ENCODE measurements at regions not wholly inside any gene's neighbourhood (a gene's known extent, or its start where the extent isn't known, plus 50 kb on each side); places are given as distances from the start of the nearest gene placed in this dataset.

- H2AFZ ChIP-seq (ENCODE audit: low read length), result no peak overlapping the region
- no peak for TF ChIP-seq CTCF (conservative IDR thresholded peaks at IDR 0.05 in 1 of 2, IDR thresholded peaks at IDR 0.05 in 1 of 2; ENCODE audit: low read depth in 1 of 2, low read length in 2 of 2)
- TF ChIP-seq EZH2 (IDR thresholded peaks at IDR 0.05; ENCODE audit: low read length, missing control alignments), result no peak
Observed at GRCh38 chrX:120819126-120819525, 56.5 kb downstream of the CT47B1 start.

GRCh38 chrX:120813982-120814381 is 61.7 kb downstream of the CT47B1 start:
- H3K4me2 ChIP-seq (ENCODE audit: extremely low read depth, insufficient read depth, low read length), result no peak overlapping the region
- H3K79me2 ChIP-seq (ENCODE audit: control insufficient read depth, insufficient read depth, low read length), result no peaks in the 10 kb centered on the region
- no peak overlapping the region for H3K4me3 ChIP-seq (replicated peaks in 1 of 4; ENCODE audit: control extremely low read depth in 1 of 4, insufficient read depth in 1 of 4, low read depth in 3 of 4, low read length in 4 of 4)
- H2AFZ ChIP-seq (ENCODE audit: low read length), result no peak overlapping the region
- H3K36me3 ChIP-seq (ENCODE audit: control insufficient read depth, insufficient read depth, low read length), result no peaks in the 10 kb centered on the region
- no peaks in the 10 kb centered on the region for H3K27me3 ChIP-seq (ENCODE audit: control insufficient read depth, insufficient read depth, low read length)
- DNase-seq (ENCODE audit: low read depth in 2 of 2), result no peak
- no peak overlapping the region for H3K27ac ChIP-seq (ENCODE audit: insufficient read depth, low read length)
- TF ChIP-seq CTCF (conservative IDR thresholded peaks at IDR 0.05 in 1 of 2, IDR thresholded peaks at IDR 0.05 in 1 of 2; ENCODE audit: low read depth in 1 of 2, low read length in 2 of 2) (no peak), EZH2 (IDR thresholded peaks at IDR 0.05; ENCODE audit: low read length, missing control alignments) (no peak)
- no peaks in the 10 kb centered on the region for H3K4me1 ChIP-seq (ENCODE audit: control insufficient read depth, extremely low read depth, insufficient read depth, low read length)
- no peaks in the 10 kb centered on the region for H4K20me1 ChIP-seq (ENCODE audit: control insufficient read depth, extremely low read depth, insufficient read depth, low read length)
- H3K9ac ChIP-seq (ENCODE audit: insufficient read depth, low read length), result no peak overlapping the region
- no peaks in the 10 kb centered on the region for H3K9me3 ChIP-seq (ENCODE audit: control insufficient read depth, insufficient read depth, low read depth, low read length)

More at GRCh38 chrX:120819126-120819525, 56.5 kb downstream of the CT47B1 start:
- Histone ChIP-seq H4K20me1 (ENCODE audit: control insufficient read depth, extremely low read depth, insufficient read depth, low read length) (no peaks in the 10 kb centered on the region), H3K4me2 (ENCODE audit: extremely low read depth, insufficient read depth, low read length) (no peak overlapping the region), H3K79me2 (ENCODE audit: control insufficient read depth, insufficient read depth, low read length) (no peaks in the 10 kb centered on the region), H3K27ac (ENCODE audit: insufficient read depth, low read length) (no peak overlapping the region), H3K27me3 (ENCODE audit: control insufficient read depth, insufficient read depth, low read length) (no peaks in the 10 kb centered on the region), H3K4me1 (ENCODE audit: control insufficient read depth, extremely low read depth, insufficient read depth, low read length) (no peaks in the 10 kb centered on the region), H3K9me3 (ENCODE audit: control insufficient read depth, insufficient read depth, low read depth, low read length) (no peaks in the 10 kb centered on the region), H3K9ac (ENCODE audit: insufficient read depth, low read length) (no peak overlapping the region), H3K4me3 (replicated peaks in 1 of 4; ENCODE audit: control extremely low read depth in 1 of 4, insufficient read depth in 1 of 4, low read depth in 3 of 4, low read length in 4 of 4) (no peak overlapping the region), H3K36me3 (ENCODE audit: control insufficient read depth, insufficient read depth, low read length) (no peaks in the 10 kb centered on the region)
- no peak for DNase-seq (ENCODE audit: low read depth in 2 of 2)

DNA sequence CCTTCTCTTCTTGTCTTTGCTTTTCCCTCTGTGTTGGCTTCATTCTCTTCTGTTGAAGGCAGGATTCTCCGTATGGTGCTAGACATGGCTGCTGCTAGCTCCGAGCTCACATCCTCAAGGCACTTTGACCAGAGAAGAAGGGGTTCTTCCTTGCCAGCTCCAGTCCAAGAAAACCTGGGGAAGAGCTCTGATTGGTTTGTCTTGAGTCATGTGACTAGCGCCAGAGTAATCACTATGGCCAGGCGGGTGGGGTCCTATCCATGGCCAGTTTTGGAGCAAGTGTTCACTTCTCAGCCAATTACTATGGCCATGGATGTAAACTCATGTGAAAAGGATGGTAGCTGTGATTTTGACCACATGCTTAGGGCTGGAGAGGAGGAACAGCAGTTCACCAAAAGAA is 74.2 kb downstream of the CT47B1 start:
- Histone ChIP-seq H3K27me3 (ENCODE audit: control insufficient read depth, insufficient read depth, low read length) (no peaks in the 10 kb centered on the region), H3K4me1 (ENCODE audit: control insufficient read depth, extremely low read depth, insufficient read depth, low read length) (no peaks in the 10 kb centered on the region), H3K36me3 (ENCODE audit: control insufficient read depth, insufficient read depth, low read length) (no peaks in the 10 kb centered on the region), H3K9ac (ENCODE audit: insufficient read depth, low read length) (no peak overlapping the region), H2AFZ (ENCODE audit: low read length) (no peak overlapping the region), H3K4me3 (replicated peaks in 1 of 4; ENCODE audit: control extremely low read depth in 1 of 4, insufficient read depth in 1 of 4, low read depth in 3 of 4, low read length in 4 of 4) (no peak overlapping the region), H3K9me3 (ENCODE audit: control insufficient read depth, insufficient read depth, low read depth, low read length) (no peaks in the 10 kb centered on the region), H3K27ac (ENCODE audit: insufficient read depth, low read length) (no peak overlapping the region), H3K4me2 (ENCODE audit: extremely low read depth, insufficient read depth, low read length) (no peak overlapping the region), H4K20me1 (ENCODE audit: control insufficient read depth, extremely low read depth, insufficient read depth, low read length) (no peaks in the 10 kb centered on the region), H3K79me2 (ENCODE audit: control insufficient read depth, insufficient read depth, low read length) (no peaks in the 10 kb centered on the region)
- no peak for DNase-seq (ENCODE audit: low read depth in 2 of 2)
- TF ChIP-seq EZH2 (IDR thresholded peaks at IDR 0.05; ENCODE audit: low read length, missing control alignments) (no peak), CTCF (conservative IDR thresholded peaks at IDR 0.05 in 1 of 2, IDR thresholded peaks at IDR 0.05 in 1 of 2; ENCODE audit: low read depth in 1 of 2, low read length in 2 of 2) (no peak)
